ENCODE measurements at regions not wholly inside any gene's neighbourhood (a gene's known extent, or its start where the extent isn't known, plus 50 kb on each side); places are given as distances from the start of the nearest gene placed in this dataset.
"Not testable (repeated sequence)": the region's sequence is repeated elsewhere in the genome, so short reads cannot be mapped to it uniquely, and the experiment has no call there.

- DNase-seq (ENCODE audit: extremely low spot score, unreplicated experiment) = no peak
- Mint-ChIP-seq H3K9me3 (ENCODE audit: unreplicated experiment) (no peaks in the 10 kb centered on the region), H3K4me3 (ENCODE audit: unreplicated experiment) (no peak overlapping the region), H3K27me3 (ENCODE audit: unreplicated experiment) (peaks cover 2% of the 10 kb centered on the region), H3K4me1 (ENCODE audit: unreplicated experiment) (no peaks in the 10 kb centered on the region), H3K36me3 (ENCODE audit: unreplicated experiment) (peaks cover 2% of the 10 kb centered on the region), H3K27ac (ENCODE audit: unreplicated experiment) (no peak overlapping the region)
- TF ChIP-seq CTCF (IDR thresholded peaks at IDR 0.05) = no peak
These were observed 125.1 kb upstream of the KCTD7 start for GRCh38 chr7:66503551-66504031.

GRCh38 chr7:66504131-66504530 lies 124.5 kb upstream of the KCTD7 start:
- Mint-ChIP-seq H3K27me3 (ENCODE audit: unreplicated experiment) (peaks cover 5% of the 10 kb centered on the region), H3K36me3 (ENCODE audit: unreplicated experiment) (peaks cover 2% of the 10 kb centered on the region), H3K4me1 (ENCODE audit: unreplicated experiment) (no peaks in the 10 kb centered on the region), H3K4me3 (ENCODE audit: unreplicated experiment) (no peak overlapping the region), H3K27ac (ENCODE audit: unreplicated experiment) (no peak overlapping the region), H3K9me3 (ENCODE audit: unreplicated experiment) (no peaks in the 10 kb centered on the region)
- no peak for TF ChIP-seq CTCF (IDR thresholded peaks at IDR 0.05)
- no peak for DNase-seq (ENCODE audit: extremely low spot score, unreplicated experiment)

GRCh38 chr7:66505009-66505408 lies 123.7 kb upstream of the KCTD7 start:
- no peak overlapping the region for H3K27ac Mint-ChIP-seq (ENCODE audit: unreplicated experiment)
- H3K36me3 Mint-ChIP-seq (ENCODE audit: unreplicated experiment) = peaks cover 2% of the 10 kb centered on the region
- no peak overlapping the region for H3K4me3 Mint-ChIP-seq (ENCODE audit: unreplicated experiment)
- H3K9me3 Mint-ChIP-seq (ENCODE audit: unreplicated experiment) = no peaks in the 10 kb centered on the region
- DNase-seq (ENCODE audit: extremely low spot score, unreplicated experiment) = no peak
- H3K4me1 Mint-ChIP-seq (ENCODE audit: unreplicated experiment) = no peaks in the 10 kb centered on the region
- peaks cover 5% of the 10 kb centered on the region for H3K27me3 Mint-ChIP-seq (ENCODE audit: unreplicated experiment)
- no peak for TF ChIP-seq CTCF (IDR thresholded peaks at IDR 0.05)

GRCh38 chr7:66505531-66506451 lies 122.9 kb upstream of the KCTD7 start:
- Mint-ChIP-seq H3K27me3 (ENCODE audit: unreplicated experiment) (peaks cover 5% of the 10 kb centered on the region), H3K9me3 (ENCODE audit: unreplicated experiment) (no peaks in the 10 kb centered on the region), H3K36me3 (ENCODE audit: unreplicated experiment) (no peaks in the 10 kb centered on the region), H3K4me1 (ENCODE audit: unreplicated experiment) (no peaks in the 10 kb centered on the region), H3K27ac (ENCODE audit: unreplicated experiment) (no peak overlapping the region), H3K4me3 (ENCODE audit: unreplicated experiment) (no peak overlapping the region)
- no peak for DNase-seq (ENCODE audit: extremely low spot score, unreplicated experiment)
- TF ChIP-seq CTCF (IDR thresholded peaks at IDR 0.05) = no peak

GRCh38 chr7:66506703-66507102 lies 122.0 kb upstream of the KCTD7 start:
- H3K36me3 Mint-ChIP-seq (ENCODE audit: unreplicated experiment); H3K27me3 Mint-ChIP-seq (ENCODE audit: unreplicated experiment); H3K9me3 Mint-ChIP-seq (ENCODE audit: unreplicated experiment); H3K4me3 Mint-ChIP-seq (ENCODE audit: unreplicated experiment); DNase-seq (ENCODE audit: extremely low spot score, unreplicated experiment); H3K27ac Mint-ChIP-seq (ENCODE audit: unreplicated experiment); H3K4me1 Mint-ChIP-seq (ENCODE audit: unreplicated experiment): not testable (repeated sequence)

Data from osteocyte (in vitro differentiated cells).